HG03175 (cell line): ENCODE measurements at regions not wholly inside any gene's neighbourhood (a gene's known extent, or its start where the extent isn't known, plus 50 kb on each side); places are given as distances from the start of the nearest gene placed in this dataset.
"Not testable (repeated sequence)": the region's sequence is repeated elsewhere in the genome, so short reads cannot be mapped to it uniquely, and the experiment has no call there.

ENCODE experiments used
- ATAC-seq: cut with Tn5 transposase; IDR thresholded peaks from one replicate; pipeline ENCODE4 v1.9.1; 2021; ENCODE audit warnings: mild to moderate bottlenecking, moderate library complexity; ENCODE audit not compliant: unreplicated experiment

DNA sequence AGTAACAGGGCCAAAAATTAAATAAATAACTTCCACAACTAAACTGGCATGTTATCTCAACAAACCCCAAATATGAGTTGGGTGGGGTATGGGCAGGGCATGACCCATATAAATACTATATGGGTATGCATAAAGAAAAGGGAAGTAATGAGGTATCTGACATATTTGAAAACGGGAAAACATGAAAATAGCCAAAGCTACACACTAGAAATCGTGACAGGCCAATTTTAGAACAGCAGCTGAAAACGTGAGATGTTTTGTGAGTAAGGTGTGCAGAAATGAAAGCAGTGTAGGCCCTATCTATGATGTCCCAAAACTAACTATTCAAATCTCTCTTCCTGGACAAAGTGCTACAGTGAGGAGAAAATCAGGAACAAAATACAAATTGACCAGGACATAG is 537.9 kb upstream of the NR5A2 start:
- no peak for ATAC-seq

DNA sequence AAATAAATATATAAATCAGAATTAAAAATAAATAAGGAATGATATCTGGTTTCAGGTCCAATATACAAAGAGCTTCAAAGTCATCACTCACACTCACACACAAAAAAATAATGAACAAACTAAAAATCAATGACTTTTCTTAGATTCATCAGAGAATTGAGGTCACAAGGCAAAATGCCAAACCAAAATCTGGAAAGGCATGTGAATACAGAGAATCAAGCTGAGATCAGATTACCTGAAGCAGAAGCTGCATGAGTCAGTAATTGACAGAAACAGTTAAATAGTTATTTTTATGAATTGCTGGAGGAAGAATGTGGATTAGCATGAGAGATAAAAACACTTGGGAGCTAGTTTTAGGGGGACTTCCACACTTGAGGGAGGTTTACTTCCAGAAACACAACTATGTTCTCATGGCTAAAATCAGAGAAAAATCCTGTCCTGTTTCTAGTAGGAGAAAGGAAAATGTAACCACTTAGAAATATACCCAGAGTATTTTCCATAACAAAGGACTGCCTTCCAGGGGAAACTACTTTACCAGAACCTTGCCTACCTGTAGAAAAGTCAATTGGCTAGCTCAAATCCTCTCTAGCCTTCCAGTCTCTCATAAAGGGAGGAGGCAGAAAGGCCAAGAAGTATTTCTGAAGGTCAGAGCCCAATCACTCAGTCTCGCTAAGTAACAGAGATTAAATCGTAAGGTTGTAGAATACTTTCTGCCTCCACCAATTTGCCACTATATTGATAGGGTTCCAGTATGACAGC is 536.6 kb upstream of the NR5A2 start:
- ATAC-seq: no peak

DNA sequence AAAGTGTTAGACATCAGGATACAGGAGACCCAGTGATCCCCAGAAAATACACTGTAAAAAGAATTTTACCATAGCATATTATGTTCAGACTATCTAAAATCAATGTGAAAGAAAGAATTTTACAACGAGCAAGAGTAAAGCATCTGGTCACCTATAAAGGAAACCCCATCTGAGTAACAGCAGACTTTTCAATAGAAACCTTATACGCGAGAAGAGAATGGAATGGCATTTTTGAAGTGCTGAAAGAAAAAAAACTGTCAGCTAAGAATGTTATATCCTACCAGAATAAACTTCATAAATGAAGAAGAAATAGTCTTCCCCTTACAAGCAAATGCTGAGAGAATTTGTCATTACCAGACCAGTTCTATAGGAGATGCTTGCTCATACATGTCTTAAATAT is 532.1 kb upstream of the NR5A2 start:
- ATAC-seq: no peak

GRCh38 chr1:199498802-199499201 is 528.7 kb upstream of the NR5A2 start:
- peak; percentile 69 for ATAC-seq

- ATAC-seq: no peak
These were observed 519.4 kb upstream of the NR5A2 start for GRCh38 chr1:199508072-199508471.

- ATAC-seq: no peak
These were observed 518.9 kb upstream of the NR5A2 start for GRCh38 chr1:199508653-199509052.

- no peak for ATAC-seq
These were observed 518.1 kb upstream of the NR5A2 start for GRCh38 chr1:199509456-199509855.

GRCh38 chr1:199510314-199510713 is 517.2 kb upstream of the NR5A2 start:
- peak; percentile 83 for ATAC-seq

- no peak for ATAC-seq
These were observed 515.3 kb upstream of the NR5A2 start for GRCh38 chr1:199512037-199512710.

GRCh38 chr1:199515261-199515660 is 512.2 kb upstream of the NR5A2 start:
- ATAC-seq: no peak

GRCh38 chr1:199522338-199522737 is 505.2 kb upstream of the NR5A2 start:
- no peak for ATAC-seq

GRCh38 chr1:199522936-199523335 is 504.6 kb upstream of the NR5A2 start:
- no peak for ATAC-seq

GRCh38 chr1:199529324-199529723 is 498.2 kb upstream of the NR5A2 start:
- ATAC-seq: no peak

DNA sequence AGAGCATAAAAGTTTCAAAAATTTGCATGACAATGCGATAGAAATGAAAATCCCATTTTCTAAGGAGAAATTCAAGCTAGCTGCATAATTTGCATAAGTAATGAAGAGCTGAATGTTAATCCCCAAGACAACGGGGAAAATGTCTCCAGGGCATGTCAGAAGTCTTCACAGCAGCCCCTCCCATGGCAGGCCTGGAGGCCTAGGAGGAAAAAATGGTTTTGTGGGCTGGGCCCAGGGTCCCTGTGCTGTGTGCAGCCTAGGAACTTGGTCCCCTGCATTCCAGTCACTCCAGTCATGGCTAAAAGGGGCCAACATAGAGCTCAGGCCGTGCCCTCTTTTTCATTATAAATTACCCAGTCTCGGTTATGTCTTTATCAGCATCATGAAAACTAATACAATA is 494.1 kb upstream of the NR5A2 start:
- ATAC-seq: not testable (repeated sequence)

DNA sequence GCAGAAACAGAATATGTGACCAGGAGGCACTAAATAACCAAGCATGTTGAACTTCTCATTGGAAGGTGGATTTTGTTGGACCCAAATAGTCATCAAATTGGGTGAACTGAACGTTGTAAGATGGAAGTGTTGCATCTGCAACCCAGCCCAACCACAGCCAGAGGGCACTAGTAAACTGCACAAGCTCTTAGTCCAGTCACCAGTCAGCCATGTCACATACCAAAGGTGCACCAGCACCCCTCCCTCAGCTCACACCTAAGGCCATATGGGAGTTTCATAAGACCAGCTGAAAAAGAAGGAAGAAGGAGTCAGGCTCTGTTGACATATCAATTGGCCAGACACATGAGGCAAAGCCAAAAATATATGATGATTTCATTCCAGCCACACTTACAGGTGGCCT is 481.7 kb upstream of the NR5A2 start:
- peak; percentile 55 for ATAC-seq

GRCh38 chr1:199546323-199546722 is 481.2 kb upstream of the NR5A2 start:
- ATAC-seq: peak; percentile 80

DNA sequence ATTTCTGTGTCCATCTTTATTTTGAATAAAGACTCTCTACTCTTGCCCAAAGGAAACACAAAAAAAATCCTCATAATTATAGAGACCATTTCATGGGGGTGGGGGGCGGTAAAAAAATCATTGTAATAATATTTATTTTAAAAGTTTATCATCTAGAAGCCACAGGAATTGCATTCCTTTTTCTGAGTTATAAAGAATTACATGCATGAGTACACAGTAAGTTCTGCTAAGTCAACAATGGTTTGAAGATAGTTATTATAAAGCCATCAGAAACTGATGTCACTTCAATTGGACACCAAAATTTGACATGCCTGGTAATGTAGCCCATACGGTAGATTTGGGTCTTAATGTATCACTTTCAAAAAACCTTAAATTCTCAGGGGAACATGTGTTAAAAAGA is 478.1 kb upstream of the NR5A2 start:
- no peak for ATAC-seq

- ATAC-seq: no peak
These were observed 477.1 kb upstream of the NR5A2 start for GRCh38 chr1:199550199-199551065.

GRCh38 chr1:199551967-199552565 is 475.4 kb upstream of the NR5A2 start:
- no peak for ATAC-seq

DNA sequence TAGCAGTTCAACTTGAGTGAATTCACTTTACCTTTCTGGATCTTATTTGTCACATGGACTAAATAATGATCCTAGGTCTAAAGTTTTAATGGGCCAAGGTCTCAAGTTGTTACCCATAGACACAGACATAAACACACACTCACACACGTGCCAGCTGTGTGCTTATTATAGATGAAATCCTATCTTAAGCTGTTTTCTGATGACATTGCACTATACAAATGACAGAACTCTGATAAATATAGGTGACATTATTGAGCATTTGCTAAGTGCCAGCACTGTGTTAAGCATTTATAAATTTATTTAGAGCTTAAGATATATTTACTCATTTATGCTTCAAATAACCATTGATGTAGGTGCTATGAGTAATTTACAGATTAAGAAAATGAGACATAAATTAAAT is 474.4 kb upstream of the NR5A2 start:
- no peak for ATAC-seq

GRCh38 chr1:199561334-199561733 is 466.2 kb upstream of the NR5A2 start:
- no peak for ATAC-seq
